HG03460 (cell line): ENCODE measurements at regions not wholly inside any gene's neighbourhood (a gene's known extent, or its start where the extent isn't known, plus 50 kb on each side); places are given as distances from the start of the nearest gene placed in this dataset.
"Not testable (repeated sequence)": the region's sequence is repeated elsewhere in the genome, so short reads cannot be mapped to it uniquely, and the experiment has no call there.

ENCODE experiments used
- ATAC-seq: cut with Tn5 transposase; IDR thresholded peaks from one replicate; pipeline ENCODE4 v1.9.1; 2021; ENCODE audit not compliant: unreplicated experiment

- ATAC-seq, result no peak
Observed at GRCh38 chr4:174401471-174402130, 117.9 kb downstream of the CEP44 start.

- ATAC-seq, result not testable (repeated sequence)
Observed at GRCh38 chr4:174400603-174401302, 117.0 kb downstream of the CEP44 start.

DNA sequence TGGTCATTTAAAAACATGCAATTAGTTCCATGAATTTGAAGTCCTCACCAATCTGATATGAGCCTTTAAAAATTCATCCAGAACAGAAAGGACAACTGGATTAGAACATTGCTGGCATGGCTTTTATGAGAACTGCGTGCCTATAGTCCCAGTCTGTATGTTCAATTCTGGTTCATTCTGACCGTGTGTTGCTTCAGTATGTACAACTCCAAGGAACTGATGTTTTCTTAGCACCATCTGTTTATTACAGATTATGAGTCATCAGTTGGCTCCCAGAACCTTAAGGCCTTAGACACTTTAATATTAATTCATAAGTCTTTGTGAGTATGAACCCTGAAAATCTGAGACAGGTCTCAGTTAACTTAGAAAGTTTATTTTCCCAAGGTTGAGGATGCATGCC, 115.0 kb downstream of the CEP44 start:
- no peak for ATAC-seq

- no peak for ATAC-seq
Observed at GRCh38 chr4:174397366-174398155, 113.8 kb downstream of the CEP44 start.

- ATAC-seq, result no peak
Observed at GRCh38 chr4:174396599-174397110, 112.9 kb downstream of the CEP44 start.

DNA sequence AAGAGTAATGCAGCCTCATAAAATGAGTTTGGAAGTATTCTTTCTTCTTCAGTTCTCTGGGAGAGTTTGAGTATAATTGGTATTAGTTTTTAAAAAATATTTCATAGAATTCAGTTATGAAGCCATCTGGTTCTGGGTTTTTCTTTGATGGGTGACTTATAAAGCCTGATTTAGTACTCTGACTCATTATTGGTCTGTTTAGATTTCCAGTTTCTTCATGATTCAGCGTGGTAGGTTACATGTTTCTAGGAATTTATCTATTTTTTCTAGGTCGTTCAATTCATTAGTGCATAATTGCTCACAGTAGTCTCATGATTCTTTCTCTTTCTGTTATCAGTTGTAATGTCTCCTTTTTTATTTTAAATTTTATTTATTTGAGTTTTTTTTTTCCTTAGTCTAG, 111.2 kb downstream of the CEP44 start:
- ATAC-seq, result no peak

DNA sequence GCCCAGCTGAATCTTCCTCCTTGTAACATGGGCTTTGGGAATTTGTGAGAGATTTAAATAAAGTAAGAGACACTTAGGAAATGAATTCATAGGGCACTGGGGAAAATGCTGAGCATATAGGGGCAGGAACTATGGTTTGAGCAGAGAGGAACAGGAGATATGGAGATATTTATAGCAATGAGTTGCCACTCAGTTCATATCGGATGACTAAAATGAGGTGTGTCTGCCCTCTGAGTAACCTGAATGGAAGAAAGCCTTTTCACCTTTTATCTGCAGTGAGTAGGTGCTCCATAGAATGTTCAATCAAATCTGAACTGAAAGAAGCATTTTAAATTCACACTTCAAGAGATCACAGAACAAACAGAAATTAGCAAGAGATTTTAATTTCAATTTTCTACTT, 105.7 kb downstream of the CEP44 start:
- ATAC-seq, result no peak

GRCh38 chr4:174388461-174389145, 104.9 kb downstream of the CEP44 start:
- ATAC-seq, result no peak

DNA sequence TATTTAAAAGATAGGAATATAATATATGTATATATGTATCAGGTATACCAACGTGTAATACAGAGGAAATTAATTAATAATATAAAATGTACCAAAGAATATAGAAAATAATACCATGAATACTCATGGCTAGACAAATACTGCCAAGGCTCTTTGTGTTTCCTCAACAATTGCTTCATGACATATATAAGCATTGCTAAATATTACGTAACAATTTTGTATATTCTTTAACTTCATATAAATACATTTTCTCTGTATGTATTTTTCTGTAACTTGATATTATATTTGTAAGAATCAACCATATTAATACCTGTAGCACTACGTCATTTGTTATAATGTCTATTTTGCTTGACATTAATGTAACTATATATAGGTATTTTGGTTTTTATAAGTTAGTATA, 104.0 kb downstream of the CEP44 start:
- ATAC-seq, result no peak

- ATAC-seq, result no peak
Observed at GRCh38 chr4:174387143-174387542, 103.4 kb downstream of the CEP44 start.

GRCh38 chr4:174383783-174384182, 100.1 kb downstream of the CEP44 start:
- ATAC-seq, result no peak

DNA sequence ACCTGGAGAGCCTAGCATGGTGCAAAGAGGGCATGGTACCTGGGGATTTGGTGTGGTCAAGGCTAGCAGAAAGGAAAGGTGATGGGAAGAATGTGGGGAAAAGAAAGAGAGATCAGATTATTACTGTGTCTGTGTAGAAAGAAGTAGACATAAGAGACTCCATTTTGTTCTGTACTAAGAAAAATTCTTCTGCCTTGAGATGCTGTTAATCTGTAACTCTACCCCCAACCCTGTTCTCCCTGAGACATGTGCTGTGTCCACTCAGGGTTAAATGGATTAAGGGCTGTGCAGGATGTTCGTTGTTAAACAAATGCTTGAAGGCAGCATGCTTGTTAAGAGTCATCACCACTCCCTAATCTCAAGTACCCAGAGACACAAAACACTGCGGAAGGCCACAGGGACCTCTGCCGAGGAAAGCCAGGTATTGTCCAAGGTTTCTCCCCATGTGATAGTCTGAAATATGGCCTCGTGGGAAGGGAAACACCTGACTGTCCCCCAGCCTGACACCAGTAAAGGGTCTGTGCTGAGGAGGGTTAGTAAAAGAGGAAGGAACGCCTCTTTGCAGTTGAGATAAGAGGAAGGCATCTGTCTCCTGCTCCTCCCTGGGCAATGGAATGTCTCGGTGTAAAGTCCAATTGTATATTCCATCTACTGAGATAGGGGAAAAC, 99.4 kb downstream of the CEP44 start:
- ATAC-seq, result not testable (repeated sequence)
